NCI-H1105 treated with DMSO at 0.1 percent for 48 hours (cell line): ENCODE measurements at regions not wholly inside any gene's neighbourhood (a gene's known extent, or its start where the extent isn't known, plus 50 kb on each side); places are given as distances from the start of the nearest gene placed in this dataset.

Source experiments
- DNase-seq: peaks from one replicate; lab custom pipeline; 2025; lab: John Stamatoyannopoulos, UW

DNA sequence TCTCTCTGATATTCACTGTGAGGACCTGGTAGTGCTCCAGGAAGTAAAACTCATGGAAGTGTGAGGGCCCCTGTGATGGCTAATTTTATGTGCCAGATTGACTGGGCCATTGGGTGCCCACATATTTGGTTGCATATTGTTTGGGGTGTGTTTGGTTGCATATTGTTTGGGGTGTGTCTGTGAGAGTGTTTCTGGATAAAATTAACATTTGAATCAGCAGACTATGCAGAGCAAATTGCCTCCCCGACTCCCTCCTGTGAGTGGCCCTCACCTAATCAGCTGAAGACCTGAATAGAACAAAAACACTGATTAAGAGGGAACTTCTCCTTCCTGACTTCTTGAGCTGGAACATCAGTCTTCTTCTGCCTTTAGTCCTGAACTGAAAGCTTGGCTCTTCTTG, 173.3 kb upstream of the LINC00305 start:
- no peak for DNase-seq

DNA sequence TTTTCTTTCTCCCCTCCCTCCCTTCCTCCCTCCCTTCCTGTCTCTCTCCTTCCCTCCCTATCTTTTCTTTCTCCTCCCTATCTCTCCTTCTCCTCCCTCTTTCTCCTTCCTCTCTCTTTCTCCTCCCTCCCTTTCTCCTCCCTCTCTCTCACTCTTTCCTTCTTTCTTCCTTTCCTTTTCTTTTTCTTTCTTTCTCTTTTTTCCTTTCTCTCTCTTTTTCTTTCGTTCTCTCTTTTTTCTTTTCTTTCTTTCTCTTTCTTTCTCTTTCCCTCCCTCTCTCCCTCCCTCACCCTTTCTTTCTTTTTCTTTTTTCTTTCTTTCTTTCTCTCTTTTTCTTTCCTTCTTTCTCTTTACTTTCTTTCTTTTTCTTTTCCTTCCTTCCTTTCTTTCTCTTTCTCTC, 169.7 kb upstream of the LINC00305 start:
- no peak for DNase-seq

DNA sequence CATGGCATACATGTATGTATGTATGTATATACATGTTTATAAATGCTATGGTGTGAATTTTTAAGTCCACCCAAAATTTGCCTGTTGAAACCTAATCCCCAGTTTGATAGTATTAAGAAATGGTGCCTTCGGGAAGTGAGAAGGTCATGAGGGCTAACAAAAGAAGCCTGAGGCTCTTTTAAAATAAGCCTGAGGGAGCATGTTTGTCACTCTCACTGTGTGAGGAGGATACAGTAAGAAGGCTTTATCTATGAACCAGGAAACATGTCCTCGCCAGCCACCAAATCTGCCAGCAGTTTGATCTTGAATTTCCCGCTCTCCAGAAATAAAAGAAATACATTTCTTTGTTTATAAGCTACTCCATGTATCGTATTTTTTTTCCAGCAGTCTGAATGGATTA, 163.0 kb upstream of the LINC00305 start:
- no peak for DNase-seq

DNA sequence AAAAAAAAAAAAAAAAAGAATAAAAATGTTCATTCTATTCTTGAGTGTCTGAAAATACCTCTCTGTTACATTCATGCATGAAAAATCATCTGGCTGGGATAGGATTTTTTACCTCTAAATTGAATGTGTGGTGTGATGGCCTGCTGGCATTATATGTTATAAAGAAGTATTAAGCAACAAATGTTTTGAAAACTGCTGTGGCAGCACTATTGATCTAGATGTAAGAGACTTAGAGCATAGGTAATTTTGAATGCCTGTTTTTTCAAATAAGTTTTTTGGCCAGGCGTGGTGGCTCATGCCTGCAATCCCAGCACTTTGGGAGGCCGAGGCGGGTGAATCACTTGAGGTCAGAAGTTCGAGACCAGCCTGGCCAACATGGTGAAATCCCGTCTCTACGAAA, 147.0 kb upstream of the LINC00305 start:
- no peak for DNase-seq

DNA sequence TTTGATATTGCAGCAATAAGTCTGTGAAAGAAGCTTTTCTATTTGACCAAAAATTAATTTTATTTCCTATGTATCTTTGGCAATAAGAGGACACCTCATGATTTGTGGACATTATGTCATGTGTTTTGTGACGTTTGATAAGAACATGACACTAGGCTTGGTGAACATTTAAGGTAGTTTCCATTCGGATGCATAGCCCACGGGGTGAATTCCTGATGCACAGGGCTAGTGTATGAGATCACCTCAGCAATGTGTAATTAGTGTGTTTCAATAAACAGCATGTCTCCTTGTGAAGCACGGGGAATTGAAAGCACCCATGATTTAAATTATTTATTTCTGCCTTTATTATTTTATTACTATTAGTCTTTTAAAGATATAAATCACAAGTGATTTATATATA, 146.1 kb upstream of the LINC00305 start:
- DNase-seq = no peak

DNA sequence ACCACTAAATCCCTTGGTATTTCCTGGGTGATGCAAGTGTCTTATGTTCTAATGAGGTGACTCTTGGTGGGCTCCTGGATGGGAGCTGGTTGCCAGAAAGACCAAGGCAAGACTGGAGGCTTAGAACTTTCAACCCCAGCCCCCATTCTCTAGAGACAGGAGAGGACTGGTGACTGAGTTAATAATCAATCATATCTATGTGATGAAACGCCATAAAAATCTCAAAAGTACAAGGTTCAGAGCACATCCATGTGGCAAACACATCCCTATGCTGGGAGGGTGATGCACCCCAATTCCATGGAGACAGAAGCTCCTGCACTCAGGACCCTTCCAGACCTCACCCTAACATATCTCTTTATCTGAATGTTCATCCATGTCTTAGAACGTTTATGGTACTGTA, 139.5 kb upstream of the LINC00305 start:
- DNase-seq = no peak

DNA sequence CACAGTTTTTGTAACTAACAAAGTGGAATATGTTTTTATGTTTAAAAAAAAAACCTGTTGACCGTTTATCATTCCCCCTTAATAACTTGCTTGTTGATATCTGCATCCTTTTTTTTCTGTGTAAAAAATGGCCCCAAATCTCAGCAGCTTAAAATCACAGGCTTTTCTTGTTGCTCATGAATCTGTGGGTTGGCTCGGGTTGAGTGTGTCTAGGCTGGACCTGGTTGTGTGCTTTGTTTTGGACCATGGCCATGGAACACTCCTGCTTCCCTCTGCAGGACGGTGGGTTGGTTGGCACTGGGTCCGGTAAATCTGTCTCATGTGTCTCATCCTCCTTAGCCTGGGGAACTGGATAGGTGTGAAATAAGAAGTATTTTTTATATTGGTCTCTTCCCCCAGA, 139.0 kb upstream of the LINC00305 start:
- no peak for DNase-seq

DNA sequence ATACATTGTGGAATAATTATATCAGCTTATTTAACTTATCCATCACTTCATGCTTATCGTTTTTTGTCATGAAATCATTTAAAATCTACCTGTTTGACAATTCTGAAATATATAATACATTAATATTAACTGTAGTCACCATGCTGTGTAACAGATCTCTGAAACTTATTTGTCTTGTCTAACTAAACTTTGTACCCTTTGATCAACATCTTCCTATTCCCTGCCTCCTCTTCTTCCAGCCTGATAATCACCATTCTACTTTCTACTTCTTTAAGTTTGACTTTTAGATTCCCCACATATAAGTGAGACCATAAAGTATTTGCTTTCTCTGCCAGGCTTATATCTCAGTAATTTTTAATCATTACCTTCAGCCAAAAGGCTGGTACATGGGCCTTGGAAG, 134.2 kb upstream of the LINC00305 start:
- no peak for DNase-seq

DNA sequence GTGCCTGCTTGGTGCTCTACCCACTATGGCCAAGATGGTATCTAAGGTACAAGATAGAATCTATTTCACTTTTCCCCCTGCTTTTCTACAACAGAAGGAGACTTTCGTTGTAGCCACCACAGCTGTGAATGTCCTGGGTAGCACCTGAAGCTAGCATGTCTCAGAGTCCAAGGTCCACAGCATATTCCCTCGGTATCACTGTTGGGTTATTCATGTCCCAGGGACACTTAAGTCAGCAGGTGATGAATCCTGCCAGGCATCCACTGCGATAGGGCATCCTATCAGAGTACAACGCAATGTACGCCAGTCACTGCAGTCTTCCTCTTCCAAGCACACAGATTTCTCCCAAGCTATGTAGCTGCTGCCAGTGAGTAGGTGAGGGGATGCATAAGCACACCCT, 129.1 kb upstream of the LINC00305 start:
- no peak for DNase-seq

DNA sequence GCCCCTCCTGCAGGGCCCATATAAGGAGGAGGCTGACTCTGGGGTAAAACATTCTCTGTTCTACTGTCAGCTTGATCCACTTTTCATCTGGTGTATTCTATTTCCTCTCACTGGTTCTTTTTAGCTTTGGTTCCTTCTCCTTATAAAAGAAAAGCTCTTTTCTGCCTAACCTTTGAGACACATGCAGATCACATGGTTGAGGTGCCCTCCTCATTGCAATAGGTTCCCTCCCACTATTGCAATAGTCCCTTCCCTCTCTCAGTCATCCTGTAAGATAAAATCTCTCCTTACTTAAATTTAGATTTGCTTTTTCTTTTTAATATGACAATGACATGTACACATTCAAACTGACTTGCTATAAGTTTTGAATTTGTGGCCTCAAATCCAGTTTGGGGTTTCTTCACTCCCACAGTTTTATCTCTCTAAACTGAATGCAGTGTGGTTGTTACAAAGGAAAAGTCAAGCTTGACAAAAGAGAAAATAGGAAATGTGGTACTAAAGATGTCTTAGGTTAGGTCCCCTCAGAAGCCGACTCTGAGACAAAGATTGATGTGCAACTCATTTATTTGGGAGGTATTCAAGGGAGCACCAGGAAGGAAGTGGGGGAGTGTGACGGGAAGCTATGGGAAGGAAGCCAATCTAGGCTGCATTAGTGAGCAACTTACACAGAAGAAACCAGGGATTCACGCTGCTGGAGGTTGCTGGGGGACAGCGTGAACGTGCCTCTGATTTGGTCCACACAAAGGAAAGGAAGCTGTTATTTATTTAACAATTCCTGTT, 127.6 kb upstream of the LINC00305 start:
- DNase-seq = no peak

DNA sequence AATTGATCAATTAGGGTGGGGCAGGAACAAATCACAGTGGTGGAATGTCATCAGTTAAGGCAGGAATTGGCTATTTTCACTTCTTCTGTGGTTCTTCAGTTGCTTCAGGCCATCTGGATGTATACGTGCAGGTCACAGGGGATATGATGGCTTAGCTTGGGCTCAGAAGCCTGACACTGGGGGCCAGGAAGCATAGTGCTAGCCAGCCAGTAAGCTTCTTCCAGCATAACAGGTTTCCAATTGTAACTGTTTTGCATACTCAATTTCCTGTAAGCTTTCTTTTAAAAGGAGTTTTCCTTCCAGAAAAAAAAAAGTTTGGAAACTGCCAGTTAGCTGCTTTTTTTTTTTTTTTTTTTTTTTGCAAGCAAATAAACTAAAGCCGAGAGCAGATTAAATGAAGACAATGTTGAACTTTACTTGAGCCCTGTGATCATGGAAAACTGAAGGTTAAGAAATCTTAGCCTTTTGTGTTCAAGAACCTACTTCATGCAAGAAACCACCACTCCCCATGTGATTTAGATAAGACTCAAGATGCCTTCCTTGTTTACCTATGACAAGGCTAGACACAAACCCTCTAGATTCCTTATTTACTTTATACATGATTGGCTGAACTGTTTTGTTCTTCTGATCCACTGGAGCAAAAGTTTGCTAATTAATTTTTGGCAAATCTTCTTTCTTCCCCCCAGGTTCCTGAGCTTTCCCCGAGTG, 126.9 kb upstream of the LINC00305 start:
- DNase-seq = no peak

DNA sequence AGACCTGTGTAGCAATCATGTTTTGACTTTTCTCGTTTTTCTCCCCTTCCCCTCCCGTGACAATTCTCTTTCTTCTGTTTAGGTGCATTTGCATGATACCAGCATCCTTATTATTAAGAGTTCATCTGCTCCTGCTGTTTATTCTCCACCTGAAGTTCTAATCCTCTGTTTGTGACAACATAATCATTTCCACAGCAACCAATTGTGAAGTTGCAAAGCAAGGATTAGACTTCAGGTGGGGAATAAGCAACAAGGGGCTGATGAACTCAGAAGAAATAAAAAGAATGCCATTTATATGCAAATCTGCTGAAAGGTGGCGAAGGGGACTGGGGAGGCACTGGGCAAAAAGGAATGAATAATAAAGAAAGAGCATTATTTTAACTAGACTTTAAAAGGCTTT, 124.8 kb upstream of the LINC00305 start:
- DNase-seq = no peak

DNA sequence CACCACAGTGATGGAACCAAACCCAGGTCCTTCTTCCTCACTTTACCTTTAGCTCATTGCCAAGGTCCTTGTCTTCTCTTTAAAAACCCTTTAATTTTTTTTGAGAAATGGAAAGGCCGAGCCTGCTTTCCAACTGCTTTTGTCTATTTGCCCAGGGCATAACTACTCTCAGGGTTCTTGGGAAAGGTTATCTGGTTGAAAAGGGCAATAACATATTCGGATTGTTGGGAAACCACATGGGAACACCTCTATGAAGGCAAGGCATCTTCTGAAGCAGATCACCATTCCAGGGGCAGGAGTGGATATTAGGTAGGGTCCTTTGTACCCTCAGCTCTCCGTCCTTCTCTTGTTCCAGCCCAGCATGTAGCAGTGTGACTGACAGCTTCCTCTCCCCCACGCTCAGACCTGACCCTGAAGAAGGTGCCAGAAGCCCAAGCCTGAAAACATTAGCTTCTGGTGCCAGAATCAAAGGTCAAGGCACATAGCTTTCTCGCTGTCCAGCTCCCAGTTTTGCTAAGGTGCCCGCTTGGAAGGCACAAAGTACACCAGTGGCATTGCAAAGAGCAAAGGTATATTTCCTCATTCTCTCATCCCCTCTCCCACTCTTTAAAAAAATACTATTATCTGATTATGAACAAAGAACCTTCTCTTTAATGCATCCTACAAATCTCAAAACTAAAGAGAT, 123.2 kb upstream of the LINC00305 start:
- no peak for DNase-seq

DNA sequence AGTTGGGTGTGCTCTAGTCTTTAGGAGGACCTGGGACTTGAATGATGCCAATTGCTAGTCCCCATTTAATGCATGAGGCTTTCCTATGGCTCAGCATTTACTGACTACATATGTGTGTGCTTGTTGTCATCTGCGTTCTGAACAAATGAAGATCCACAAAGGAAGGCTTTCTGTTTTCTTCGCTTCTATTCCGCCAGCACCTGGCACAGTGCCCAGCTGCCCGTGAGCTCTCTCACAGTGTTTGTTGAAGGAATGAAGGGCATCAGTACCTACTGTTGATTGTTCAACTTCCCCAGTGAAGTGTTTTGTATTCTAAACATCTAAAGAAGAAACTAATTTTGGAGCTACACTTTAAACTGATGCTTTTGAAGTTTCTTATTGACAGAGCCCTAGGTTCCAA, 122.4 kb upstream of the LINC00305 start:
- DNase-seq = peak; percentile 82

DNA sequence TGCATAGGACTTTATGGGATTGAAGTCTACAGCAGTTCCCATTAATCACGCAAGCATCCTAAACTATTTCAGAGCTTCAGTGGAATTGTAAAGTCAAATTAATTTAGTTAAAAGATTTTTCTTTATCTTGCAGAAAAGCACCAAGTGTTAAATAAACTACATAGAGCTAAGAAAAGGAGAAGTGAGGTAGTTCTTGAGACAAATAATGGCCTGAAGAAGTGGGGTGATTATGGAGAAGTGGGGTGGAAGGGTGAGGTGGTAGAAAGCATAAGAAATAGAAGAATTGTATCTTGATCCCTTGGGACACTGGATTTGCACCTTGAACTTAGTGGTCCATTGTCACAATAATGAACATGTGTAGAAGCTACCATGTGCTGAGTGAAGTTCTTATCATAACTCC, 121.7 kb upstream of the LINC00305 start:
- DNase-seq = no peak

DNA sequence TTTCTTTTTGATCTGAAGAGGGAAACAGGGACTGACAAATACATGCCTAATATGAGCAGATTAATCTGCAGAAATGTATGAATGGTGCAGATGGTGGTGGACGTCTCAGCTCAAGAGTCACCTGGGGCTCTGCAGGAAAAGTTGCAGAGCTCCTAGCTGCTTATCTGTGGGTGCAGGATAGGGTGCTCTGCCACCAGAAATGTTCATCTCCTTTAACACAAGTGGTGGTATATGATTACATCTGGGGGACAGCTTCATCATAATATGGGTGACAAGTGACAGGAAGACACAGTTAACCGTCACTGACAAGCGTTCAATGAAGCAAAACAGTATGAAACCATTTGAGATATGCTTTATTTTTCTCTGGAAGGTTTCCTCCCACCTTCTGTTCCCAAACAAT, 121.2 kb upstream of the LINC00305 start:
- no peak for DNase-seq

DNA sequence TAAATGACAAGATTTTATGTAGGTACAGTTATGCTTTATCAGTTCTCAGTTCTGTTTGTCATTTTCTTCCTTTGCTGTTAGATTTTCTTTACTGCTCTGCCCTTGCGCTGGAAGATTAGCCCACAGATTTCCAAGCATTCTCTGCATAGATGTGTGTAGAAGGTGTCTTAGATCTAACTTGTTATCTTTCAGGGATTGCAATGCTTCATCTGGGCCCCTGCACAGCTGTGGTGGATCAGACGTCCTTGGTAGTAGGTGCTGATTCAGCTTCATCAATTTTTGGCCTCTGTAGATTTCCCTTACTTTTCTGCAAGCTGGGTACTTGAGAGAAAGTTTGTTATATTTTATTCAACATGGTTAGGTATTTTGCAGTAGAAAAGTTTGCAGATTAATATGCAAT, 115.3 kb upstream of the LINC00305 start:
- DNase-seq = no peak

DNA sequence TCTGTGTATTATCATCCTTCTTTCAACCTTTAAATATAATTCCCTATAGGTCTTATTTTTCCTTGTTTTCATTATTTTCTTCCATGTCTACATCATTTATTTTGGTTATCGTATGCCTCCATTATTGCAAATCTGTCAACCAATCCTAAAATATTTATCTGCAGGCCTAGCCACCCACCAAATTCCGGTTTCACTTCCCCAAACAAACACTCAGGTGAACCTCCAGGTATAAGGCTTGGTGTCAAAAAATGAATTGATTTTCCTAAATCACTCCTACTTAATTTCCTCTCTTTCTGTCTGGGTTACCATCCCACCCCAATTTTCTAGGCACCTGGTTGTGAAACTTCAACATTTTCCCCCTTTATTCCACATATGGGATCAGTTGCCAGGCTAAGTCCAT, 111.9 kb upstream of the LINC00305 start:
- DNase-seq = no peak

DNA sequence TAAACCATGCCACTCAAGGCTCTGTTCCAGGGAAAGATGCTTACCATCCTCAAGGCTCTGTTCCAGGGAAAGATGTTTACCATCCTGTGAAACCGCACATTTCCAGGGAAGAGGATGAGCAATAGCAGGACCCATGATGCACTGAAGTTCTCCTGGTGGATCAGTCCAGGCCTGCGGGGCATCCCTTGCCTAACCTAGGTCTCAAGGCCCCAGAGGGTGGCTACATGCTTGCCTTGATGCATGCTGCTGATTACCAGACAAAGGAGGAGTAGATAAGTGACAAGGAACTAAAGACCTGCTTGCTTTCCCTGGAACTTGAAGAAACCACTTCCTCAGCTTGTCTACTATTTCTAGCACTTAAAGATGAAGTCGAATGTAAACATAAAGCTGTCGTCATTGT, 111.0 kb upstream of the LINC00305 start:
- DNase-seq = no peak

DNA sequence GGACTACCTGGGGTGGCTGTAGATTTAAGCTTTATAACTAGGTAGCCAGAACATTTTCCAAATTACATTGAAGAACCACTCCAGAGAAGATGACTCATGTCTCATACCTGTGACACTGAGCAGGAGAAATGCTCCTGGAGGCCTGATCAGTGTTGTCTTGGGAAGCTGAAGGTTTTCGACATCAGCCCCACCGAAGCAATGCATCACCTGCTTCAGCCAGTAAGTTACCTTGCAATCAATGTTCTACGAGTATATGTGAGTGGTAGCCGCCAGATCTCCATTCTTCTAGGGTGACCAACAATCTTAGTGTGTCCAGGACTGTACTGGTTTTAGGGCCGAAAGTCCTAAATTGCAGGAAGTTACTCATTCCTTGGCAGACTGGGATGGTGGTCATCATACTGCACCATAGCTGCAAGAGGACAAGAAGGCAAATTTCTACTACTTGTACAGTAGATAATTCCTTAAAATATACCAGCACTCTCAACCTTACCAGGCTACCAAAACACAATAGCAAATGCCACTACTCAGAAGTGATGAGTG, 109.3 kb upstream of the LINC00305 start:
- no peak for DNase-seq

DNA sequence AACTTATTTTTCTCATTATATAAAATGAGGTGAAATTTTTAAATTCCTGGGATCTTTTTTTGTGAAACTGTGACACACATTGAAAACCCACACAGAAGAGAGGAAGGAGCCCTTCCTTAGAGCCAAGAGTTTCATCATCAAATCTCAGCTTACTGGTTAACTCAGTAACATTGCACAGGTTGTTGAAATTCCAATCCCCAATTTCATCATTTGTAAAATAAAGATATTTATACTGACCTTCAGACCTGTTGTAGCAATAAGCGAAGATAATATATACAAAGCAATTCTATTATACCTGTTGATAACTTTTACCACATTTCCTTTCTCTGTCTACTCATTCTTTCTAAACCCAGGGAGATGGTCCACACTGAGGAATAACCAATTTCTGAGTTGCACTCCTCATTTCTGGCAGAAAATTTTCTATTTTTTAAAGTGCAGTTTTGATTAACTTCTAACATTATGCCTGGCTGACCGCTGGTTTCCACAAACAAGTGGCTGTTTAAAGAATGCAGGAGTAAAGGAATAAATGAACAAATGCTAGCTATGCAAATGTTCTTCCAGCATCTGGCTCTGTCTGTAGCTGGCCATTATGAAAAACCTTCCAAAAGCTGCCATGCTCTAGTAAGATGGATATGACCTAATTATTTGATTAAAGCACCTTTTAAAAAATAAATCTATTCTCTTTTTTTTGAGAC, 105.7 kb upstream of the LINC00305 start:
- DNase-seq = no peak

DNA sequence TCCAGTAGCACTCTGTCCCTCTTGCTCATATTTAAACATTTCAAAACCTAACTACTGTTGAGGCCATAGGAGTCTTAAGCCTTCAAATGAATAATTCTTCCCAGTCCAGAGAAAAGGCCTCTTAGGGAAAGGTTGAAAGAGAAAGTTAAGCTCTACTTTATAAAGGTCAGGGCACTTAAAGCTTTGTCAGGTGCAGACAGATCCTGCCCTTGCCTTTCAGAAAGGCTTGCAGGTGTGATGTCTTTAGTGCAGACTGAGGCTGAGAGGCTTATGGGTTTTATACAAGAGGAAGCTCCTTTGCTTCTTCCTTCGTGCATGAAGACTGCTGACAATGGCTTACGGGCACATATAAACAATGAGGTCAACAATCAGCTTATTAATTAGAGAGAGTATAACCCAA, 105.0 kb upstream of the LINC00305 start:
- DNase-seq = no peak
